Activated CD8-positive, alpha-beta T cell treated with anti-CD3 and anti-CD28 coated beads for 36 hours (primary cell): ENCODE measurements at regions not wholly inside any gene's neighbourhood (a gene's known extent, or its start where the extent isn't known, plus 50 kb on each side); places are given as distances from the start of the nearest gene placed in this dataset.
"Not testable (repeated sequence)": the region's sequence is repeated elsewhere in the genome, so short reads cannot be mapped to it uniquely, and the experiment has no call there.

Source experiments
- ATAC-seq: fragments of 200-7000 bp; cut with Tn5 transposase; one replicate; pipeline ENCODE4 v1.10.0; 2021; ENCODE audit warnings: mild to moderate bottlenecking, moderate library complexity
- CTCF ChIA-PET: fragments of 350-600 bp; sonication (Branson Sonifier 250); formaldehyde crosslinking; loops from one replicate; lab custom pipeline; 2021; ENCODE audit warnings: antibody characterized with exemption; lab: Charles Lee
- POLR2A ChIA-PET: fragments of 350-600 bp; sonication (Branson Sonifier 250); formaldehyde crosslinking; loops from one replicate; lab custom pipeline; 2021; ENCODE audit warnings: antibody characterized with exemption; lab: Charles Lee
- DNase-seq: peaks from one replicate; pipeline ENCODE4 v3.0.0-alpha.2; 2020
- H3K27ac Mint-ChIP-seq: one replicate; pipeline ENCODE4 v1.8.0; 2021; ENCODE audit warnings: mild to moderate bottlenecking, mixed read lengths
- H3K27me3 Mint-ChIP-seq: one replicate; pipeline ENCODE4 v1.8.0; 2021; ENCODE audit warnings: mixed read lengths
- H3K36me3 Mint-ChIP-seq: one replicate; pipeline ENCODE4 v1.8.0; 2021; ENCODE audit warnings: low read depth, mixed read lengths
- H3K4me1 Mint-ChIP-seq: one replicate; pipeline ENCODE4 v1.8.0; 2021; ENCODE audit warnings: low read depth, mixed read lengths
- H3K4me3 Mint-ChIP-seq: one replicate; pipeline ENCODE4 v1.8.0; 2021; ENCODE audit warnings: mild to moderate bottlenecking, moderate library complexity, mixed read lengths
- H3K9me3 Mint-ChIP-seq: one replicate; pipeline ENCODE4 v1.8.0; 2021; ENCODE audit warnings: mixed read lengths
- CTCF ChIP-seq: fragments of 200-600 bp; IDR thresholded peaks from one replicate; pipeline ENCODE4 v1.8.0; 2022; ENCODE audit warnings: antibody characterized with exemption, mild to moderate bottlenecking
- intact Hi-C: fragments of 100-400 bp; cut with micrococcal nuclease; formaldehyde crosslinking; loops from one replicate; pipeline ENCODE4 v1.10.0; 2022

- Mint-ChIP-seq H3K9me3 (no peaks in the 10 kb centered on the region), H3K27ac (no peak overlapping the region), H3K4me1 (no peaks in the 10 kb centered on the region), H3K4me3 (no peak overlapping the region), H3K36me3 (no peaks in the 10 kb centered on the region), H3K27me3 (peaks cover 4% of the 10 kb centered on the region)
- DNase-seq (no peak), ATAC-seq (no peak)
- no peak for TF ChIP-seq CTCF
- ChIA-PET CTCF (no interaction called here), POLR2A (no interaction called here)
- intact Hi-C loops, result no loop called here
Observed at GRCh38 chr4:107359208-107359607, 323.1 kb upstream of the DKK2 start.

- CTCF ChIA-PET, result not testable (repeated sequence)
- peak; percentile 20 for DNase-seq
Observed at GRCh38 chr4:107354304-107354703, 318.2 kb upstream of the DKK2 start.

GRCh38 chr4:107351196-107351595 lies 315.1 kb upstream of the DKK2 start:
- Mint-ChIP-seq H3K27me3 (no peaks in the 10 kb centered on the region), H3K27ac (no peak overlapping the region), H3K4me3 (no peak overlapping the region), H3K9me3 (no peaks in the 10 kb centered on the region), H3K4me1 (no peaks in the 10 kb centered on the region), H3K36me3 (no peaks in the 10 kb centered on the region)
- POLR2A ChIA-PET, result no interaction called here
- CTCF ChIA-PET, result no interaction called here
- no peak for TF ChIP-seq CTCF
- no peak for ATAC-seq
- DNase-seq, result no peak
- intact Hi-C loops, result no loop called here

More at GRCh38 chr4:107354304-107354703, 318.2 kb upstream of the DKK2 start:
- TF ChIP-seq CTCF, result peak; percentile 27
- ATAC-seq, H3K4me1 Mint-ChIP-seq, intact Hi-C loops, H3K9me3 Mint-ChIP-seq, H3K27ac Mint-ChIP-seq, POLR2A ChIA-PET, H3K36me3 Mint-ChIP-seq, H3K4me3 Mint-ChIP-seq, H3K27me3 Mint-ChIP-seq: not testable (repeated sequence)

GRCh38 chr4:107349732-107350131 lies 313.6 kb upstream of the DKK2 start:
- H3K27me3 Mint-ChIP-seq, result no peaks in the 10 kb centered on the region
- H3K36me3 Mint-ChIP-seq, result no peaks in the 10 kb centered on the region
- H3K9me3 Mint-ChIP-seq, result no peaks in the 10 kb centered on the region
- CTCF ChIA-PET, result no interaction called here
- ATAC-seq, result no peak
- TF ChIP-seq CTCF, result no peak
- H3K4me3 Mint-ChIP-seq, result no peak overlapping the region
- POLR2A ChIA-PET, result no interaction called here
- intact Hi-C loops, result no loop called here
- no peak overlapping the region for H3K27ac Mint-ChIP-seq
- no peaks in the 10 kb centered on the region for H3K4me1 Mint-ChIP-seq
- DNase-seq, result no peak

- H3K27ac Mint-ChIP-seq, result no peak overlapping the region
- H3K4me3 Mint-ChIP-seq, result no peak overlapping the region
- POLR2A ChIA-PET, result no interaction called here
- H3K9me3 Mint-ChIP-seq, result no peaks in the 10 kb centered on the region
- DNase-seq, result no peak
- CTCF ChIA-PET, result no interaction called here
- H3K27me3 Mint-ChIP-seq, result no peaks in the 10 kb centered on the region
- TF ChIP-seq CTCF, result no peak
- no peak for ATAC-seq
- intact Hi-C loops, result no loop called here
- H3K36me3 Mint-ChIP-seq, result no peaks in the 10 kb centered on the region
- H3K4me1 Mint-ChIP-seq, result no peaks in the 10 kb centered on the region
Observed at GRCh38 chr4:107349266-107349665, 313.2 kb upstream of the DKK2 start.
